Neural progenitor cell (in vitro differentiated cells): ENCODE measurements at regions not wholly inside any gene's neighbourhood (a gene's known extent, or its start where the extent isn't known, plus 50 kb on each side); places are given as distances from the start of the nearest gene placed in this dataset.

ENCODE experiments used
- EZH2phosphoT487 ChIP-seq: fragments of 200-600 bp; sonication (generic); IDR thresholded peaks from 2 replicates; pipeline ENCODE4 v1.6.1; 2017; ENCODE audit warnings: antibody characterized with exemption
- TF ChIP-seq, protein P1 (sequence below): fragments of 200-600 bp; sonication (generic); IDR thresholded peaks from 2 replicates; pipeline ENCODE4 v1.5.1; 2017; ENCODE audit warnings: antibody characterized with exemption, mild to moderate bottlenecking

GRCh38 chr13:61144301-61144700 is 271.3 kb downstream of the PCDH20 start:
- TF ChIP-seq, protein P1, sequence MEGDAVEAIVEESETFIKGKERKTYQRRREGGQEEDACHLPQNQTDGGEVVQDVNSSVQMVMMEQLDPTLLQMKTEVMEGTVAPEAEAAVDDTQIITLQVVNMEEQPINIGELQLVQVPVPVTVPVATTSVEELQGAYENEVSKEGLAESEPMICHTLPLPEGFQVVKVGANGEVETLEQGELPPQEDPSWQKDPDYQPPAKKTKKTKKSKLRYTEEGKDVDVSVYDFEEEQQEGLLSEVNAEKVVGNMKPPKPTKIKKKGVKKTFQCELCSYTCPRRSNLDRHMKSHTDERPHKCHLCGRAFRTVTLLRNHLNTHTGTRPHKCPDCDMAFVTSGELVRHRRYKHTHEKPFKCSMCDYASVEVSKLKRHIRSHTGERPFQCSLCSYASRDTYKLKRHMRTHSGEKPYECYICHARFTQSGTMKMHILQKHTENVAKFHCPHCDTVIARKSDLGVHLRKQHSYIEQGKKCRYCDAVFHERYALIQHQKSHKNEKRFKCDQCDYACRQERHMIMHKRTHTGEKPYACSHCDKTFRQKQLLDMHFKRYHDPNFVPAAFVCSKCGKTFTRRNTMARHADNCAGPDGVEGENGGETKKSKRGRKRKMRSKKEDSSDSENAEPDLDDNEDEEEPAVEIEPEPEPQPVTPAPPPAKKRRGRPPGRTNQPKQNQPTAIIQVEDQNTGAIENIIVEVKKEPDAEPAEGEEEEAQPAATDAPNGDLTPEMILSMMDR = no peak
- TF ChIP-seq EZH2phosphoT487 = no peak
